GM12878 (cell line): ENCODE measurements at regions not wholly inside any gene's neighbourhood (a gene's known extent, or its start where the extent isn't known, plus 50 kb on each side); places are given as distances from the start of the nearest gene placed in this dataset.

Experiments
- ATAC-seq: fragments of 200-7000 bp; cut with Tn5 transposase; 3 replicates; pipeline ENCODE4 v1.9.1; 2020; ENCODE audit warnings: mild to moderate bottlenecking, moderate library complexity
- BruUV-seq: library from RNA; stranded (reverse); fragments of 400-500 nt; replicated peaks from 2 replicates; lab custom pipeline; 2021; lab: Mats Ljungman, UMichigan
- CTCF ChIA-PET: fragments of 300-600 bp; sonication (Branson Sonifier 250); formaldehyde crosslinking; extraction: SDS; loops from one replicate; lab custom pipeline; 2021; ENCODE audit warnings: inconsistent platforms; lab: Yijun Ruan, JAX
- POLR2A ChIA-PET: fragments of 350-600 bp; formaldehyde crosslinking; extraction: SDS; loops from one replicate; lab custom pipeline; 2021; ENCODE audit warnings: inconsistent platforms; lab: Charles Lee
- RAD21 ChIA-PET: fragments of 300-600 bp; sonication (Branson Sonifier 250); formaldehyde crosslinking; loops from one replicate; lab custom pipeline; 2023; ENCODE audit warnings: antibody characterized with exemption; ENCODE audit not compliant: unreplicated experiment; lab: Charles Lee
- SMC1A ChIA-PET: fragments of 300-600 bp; sonication (Branson Sonifier 250); formaldehyde crosslinking; loops from one replicate; lab custom pipeline; 2023; ENCODE audit not compliant: unreplicated experiment, uncharacterized antibody; lab: Charles Lee
- DNase-seq: peaks from one replicate; pipeline ENCODE4 v3.0.0-alpha.2; 2011; ENCODE audit warnings: low read depth, low spot score
- FAIRE-seq: peaks from 3 replicates; lab custom pipeline; 2011; peaks lifted over from hg19 to GRCh38; lab: Jason Lieb, UNC
- H2AFZ ChIP-seq: 2 replicates; pipeline ENCODE4 v1.6.0; 2011; ENCODE audit warnings: low read depth, low read length, control low read depth; ENCODE audit not compliant: control insufficient read depth
- H3K27ac ChIP-seq: 2 replicates; pipeline ENCODE4 v1.5.1; 2011; ENCODE audit warnings: control low read depth; ENCODE audit not compliant: control insufficient read depth, insufficient read depth
- H3K27me3 ChIP-seq, 2 experiments: replicated peaks in 1 of 2; 2 replicates each; pipeline versions ENCODE4 v1.6.0 to v1.6.1; 2011; ENCODE audit warnings: low read length in 1 of 2; ENCODE audit not compliant: control insufficient read depth in 2 of 2, insufficient read depth in 2 of 2
- H3K36me3 ChIP-seq, 2 experiments: 2 replicates each; pipeline ENCODE4 v1.5.1; 2011; ENCODE audit warnings: low read length in 1 of 2; ENCODE audit not compliant: control insufficient read depth in 2 of 2, insufficient read depth in 2 of 2
- H3K4me1 ChIP-seq: 2 replicates; pipeline ENCODE4 v1.6.1; 2011; ENCODE audit warnings: mild to moderate bottlenecking, low read length, moderate library complexity, mixed read lengths; ENCODE audit not compliant: control insufficient read depth, insufficient read depth
- H3K4me2 ChIP-seq: 2 replicates; pipeline ENCODE4 v1.6.0; 2011; ENCODE audit warnings: control low read depth; ENCODE audit not compliant: control insufficient read depth, insufficient read depth
- H3K4me3 ChIP-seq: fragments of 200-600 bp; sonication (generic); 2 replicates; pipeline ENCODE4 v1.5.1; 2016
- H3K79me2 ChIP-seq: 2 replicates; pipeline ENCODE4 v1.6.0; 2011; ENCODE audit warnings: low read length; ENCODE audit not compliant: control insufficient read depth, insufficient read depth
- H3K9ac ChIP-seq: 2 replicates; pipeline ENCODE4 v1.8.0; 2011; ENCODE audit warnings: low read length, control low read depth, mixed read lengths; ENCODE audit not compliant: control insufficient read depth, insufficient read depth
- H3K9me3 ChIP-seq: replicated peaks from 3 replicates; pipeline ENCODE4 v1.5.1; 2011; ENCODE audit warnings: mild to moderate bottlenecking, low read length; ENCODE audit not compliant: control insufficient read depth, insufficient read depth
- H4K20me1 ChIP-seq: 2 replicates; pipeline ENCODE4 v1.6.0; 2011; ENCODE audit not compliant: control insufficient read depth, insufficient read depth
- CBX3 ChIP-seq: fragments of 200-600 bp; sonication (generic); IDR thresholded peaks from 2 replicates; pipeline ENCODE4 v1.6.1; 2016; ENCODE audit warnings: low read depth, borderline replicate concordance
- CEBPZ ChIP-seq: fragments of 150-350 bp; IDR thresholded peaks from 2 replicates; pipeline ENCODE4 v1.6.1; 2016; ENCODE audit warnings: low read depth, low read length
- FOXK2 ChIP-seq: fragments of 450-650 bp; IDR thresholded peaks from 2 replicates; pipeline ENCODE4 v1.6.1; 2017; ENCODE audit warnings: mild to moderate bottlenecking, moderate library complexity
- IRF4 ChIP-seq: IDR thresholded peaks from 2 replicates; pipeline ENCODE4 v1.6.1; 2011; ENCODE audit warnings: low read depth, low read length
- IRF5 ChIP-seq: fragments of 450-650 bp; IDR thresholded peaks from 2 replicates; pipeline ENCODE4 v1.6.1; 2017; ENCODE audit warnings: borderline replicate concordance
- KDM1A ChIP-seq: fragments of 200-600 bp; sonication (generic); IDR thresholded peaks from 2 replicates; pipeline ENCODE4 v1.6.1; 2016; ENCODE audit warnings: borderline replicate concordance
- SMAD1 ChIP-seq: fragments of 450-650 bp; IDR thresholded peaks from 2 replicates; pipeline ENCODE4 v1.6.1; 2018; ENCODE audit warnings: mild to moderate bottlenecking, low read depth; ENCODE audit not compliant: partially characterized antibody
- TAF1 ChIP-seq: IDR thresholded peaks from 2 replicates; pipeline ENCODE4 v1.6.1; 2011; ENCODE audit warnings: mild to moderate bottlenecking, low read depth, low read length, borderline replicate concordance
- TCF7 ChIP-seq: IDR thresholded peaks from 2 replicates; pipeline ENCODE4 v1.6.1; 2014; ENCODE audit warnings: antibody characterized with exemption, borderline replicate concordance
- USF2 ChIP-seq: IDR thresholded peaks from 2 replicates; pipeline ENCODE4 v1.6.1; 2011; ENCODE audit warnings: low read depth, low read length, improper control_type of control experiment, borderline replicate concordance
- WGBS: methylation state at CpG from one replicate; pipeline ENCODE4 v1.1.6; 2016; ENCODE audit warnings: low lambda C conversion rate; ENCODE audit not compliant: insufficient replicate concordance, insufficient coverage; ENCODE audit errors: missing lambda C conversion rate; 5-methylcytosine and 5-hydroxymethylcytosine counted together
- in situ Hi-C: fragments of 300-500 bp; cut with MboI; formaldehyde crosslinking; loops from 9 replicates; pipeline ENCODE4 v1.14.3; 2018; ENCODE audit warnings: mixed read lengths
- intact Hi-C: fragments of 100-400 bp; cut with micrococcal nuclease; formaldehyde crosslinking; loops from one replicate; pipeline ENCODE4 v1.14.2; 2022; ENCODE audit not compliant: unreplicated experiment
- TF ChIP-seq, protein P1 (sequence below): IDR thresholded peaks from 2 replicates; pipeline ENCODE4 v1.6.1; 2012; ENCODE audit warnings: low read depth, low read length, improper control_type of control experiment
- TF ChIP-seq, protein P2 (sequence below): fragments of 450-650 bp; IDR thresholded peaks from 2 replicates; pipeline ENCODE4 v1.6.1; 2017; ENCODE audit warnings: mild to moderate bottlenecking, low read depth, inconsistent platforms; ENCODE audit not compliant: poor library complexity, severe bottlenecking

DNA sequence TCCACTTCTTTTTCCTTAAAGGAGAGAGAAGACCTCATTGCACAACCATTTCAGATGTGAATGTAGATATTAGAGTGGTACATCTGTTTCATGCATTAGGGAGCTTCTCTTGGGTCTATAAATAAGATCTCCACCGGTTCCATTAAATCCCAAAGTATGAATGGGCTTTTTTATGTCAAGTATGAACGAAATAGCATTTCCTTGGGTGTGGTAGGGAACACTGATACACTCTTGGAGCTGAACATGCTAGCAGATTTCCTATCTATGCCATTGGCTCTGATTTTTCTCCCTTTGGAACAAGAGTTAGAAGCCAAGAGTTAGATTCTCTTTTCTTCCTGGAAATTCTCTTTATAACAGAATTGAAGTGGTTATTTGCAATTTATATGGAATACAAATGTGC is 245.6 kb upstream of the ADAMTS5 start:
- Histone ChIP-seq H3K9ac (no peak overlapping the region), H2AFZ (no peak overlapping the region), H3K9me3 (no peaks in the 10 kb centered on the region), H3K79me2 (no peaks in the 10 kb centered on the region), H3K27me3 (no peaks in the 10 kb centered on the region), H3K4me3 (no peak overlapping the region), H3K4me1 (no peaks in the 10 kb centered on the region), H3K4me2 (no peak overlapping the region), H4K20me1 (no peaks in the 10 kb centered on the region), H3K36me3 (no peaks in the 10 kb centered on the region), H3K27ac (no peak overlapping the region)
- TF ChIP-seq TAF1 (no peak), CEBPZ (no peak), FOXK2 (no peak), IRF4 (no peak), SMAD1 (no peak), TCF7 (no peak), KDM1A (no peak), USF2 (no peak), CBX3 (no peak), IRF5 (no peak)
- TF ChIP-seq, protein P1, sequence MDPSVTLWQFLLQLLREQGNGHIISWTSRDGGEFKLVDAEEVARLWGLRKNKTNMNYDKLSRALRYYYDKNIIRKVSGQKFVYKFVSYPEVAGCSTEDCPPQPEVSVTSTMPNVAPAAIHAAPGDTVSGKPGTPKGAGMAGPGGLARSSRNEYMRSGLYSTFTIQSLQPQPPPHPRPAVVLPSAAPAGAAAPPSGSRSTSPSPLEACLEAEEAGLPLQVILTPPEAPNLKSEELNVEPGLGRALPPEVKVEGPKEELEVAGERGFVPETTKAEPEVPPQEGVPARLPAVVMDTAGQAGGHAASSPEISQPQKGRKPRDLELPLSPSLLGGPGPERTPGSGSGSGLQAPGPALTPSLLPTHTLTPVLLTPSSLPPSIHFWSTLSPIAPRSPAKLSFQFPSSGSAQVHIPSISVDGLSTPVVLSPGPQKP, result no peak
- TF ChIP-seq, protein P2, sequence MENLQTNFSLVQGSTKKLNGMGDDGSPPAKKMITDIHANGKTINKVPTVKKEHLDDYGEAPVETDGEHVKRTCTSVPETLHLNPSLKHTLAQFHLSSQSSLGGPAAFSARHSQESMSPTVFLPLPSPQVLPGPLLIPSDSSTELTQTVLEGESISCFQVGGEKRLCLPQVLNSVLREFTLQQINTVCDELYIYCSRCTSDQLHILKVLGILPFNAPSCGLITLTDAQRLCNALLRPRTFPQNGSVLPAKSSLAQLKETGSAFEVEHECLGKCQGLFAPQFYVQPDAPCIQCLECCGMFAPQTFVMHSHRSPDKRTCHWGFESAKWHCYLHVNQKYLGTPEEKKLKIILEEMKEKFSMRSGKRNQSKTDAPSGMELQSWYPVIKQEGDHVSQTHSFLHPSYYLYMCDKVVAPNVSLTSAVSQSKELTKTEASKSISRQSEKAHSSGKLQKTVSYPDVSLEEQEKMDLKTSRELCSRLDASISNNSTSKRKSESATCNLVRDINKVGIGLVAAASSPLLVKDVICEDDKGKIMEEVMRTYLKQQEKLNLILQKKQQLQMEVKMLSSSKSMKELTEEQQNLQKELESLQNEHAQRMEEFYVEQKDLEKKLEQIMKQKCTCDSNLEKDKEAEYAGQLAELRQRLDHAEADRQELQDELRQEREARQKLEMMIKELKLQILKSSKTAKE, result no peak
- ChIA-PET RAD21 (no interaction called here), SMC1A (no interaction called here), CTCF (no interaction called here), POLR2A (no interaction called here)
- intact Hi-C loops, result no loop called here
- ATAC-seq, result no peak
- no peak for DNase-seq
- WGBS, result 6% methylated on average over 2 of the region's 2 CpGs
- in situ Hi-C loops, result no loop called here
- no TSS peak for BruUV-seq
- no peak for FAIRE-seq
